CD14-positive monocyte (primary cell): ENCODE measurements at regions not wholly inside any gene's neighbourhood (a gene's known extent, or its start where the extent isn't known, plus 50 kb on each side); places are given as distances from the start of the nearest gene placed in this dataset.

ENCODE experiments used
- DNase-seq, 3 donors: peaks; one replicate each; pipeline ENCODE4 v3.0.0-alpha.2; 2011 to 2022
- H2AFZ ChIP-seq: 2 replicates; pipeline ENCODE4 v1.6.0; 2012; ENCODE audit warnings: mild to moderate bottlenecking, low read depth, low read length, inconsistent platforms; ENCODE audit not compliant: insufficient read depth, poor library complexity, severe bottlenecking
- H3K27ac ChIP-seq, 2 donors: 1 replicate in 1 of 2; 2 replicates in 1 of 2; pipeline ENCODE4 v1.5.1; 2012 to 2013; ENCODE audit warnings: low read length in 2 of 2, control low read depth in 1 of 2, inconsistent platforms in 1 of 2, low read depth in 1 of 2, mild to moderate bottlenecking in 1 of 2
- H3K27me3 ChIP-seq, 2 donors: one replicate each; pipeline versions ENCODE4 v1.6.0 to v1.6.1; 2011 to 2013; ENCODE audit warnings: low read length in 2 of 2; ENCODE audit not compliant: control insufficient read depth in 2 of 2, insufficient read depth in 2 of 2
- H3K36me3 ChIP-seq, 2 donors: replicated peaks in 1 of 2; 1 replicate in 1 of 2; 2 replicates in 1 of 2; pipeline versions ENCODE4 v1.5.1 to v1.6.1; 2012 to 2013; ENCODE audit warnings: low read length in 2 of 2, control low read depth in 1 of 2, inconsistent platforms in 1 of 2, mild to moderate bottlenecking in 1 of 2; ENCODE audit not compliant: insufficient read depth in 2 of 2, control insufficient read depth in 1 of 2
- H3K4me1 ChIP-seq, 2 donors: 1 replicate in 1 of 2; 2 replicates in 1 of 2; pipeline versions ENCODE4 v1.5.1 to v1.6.1; 2012 to 2013; ENCODE audit warnings: low read length in 2 of 2, control low read depth in 1 of 2, inconsistent platforms in 1 of 2, mild to moderate bottlenecking in 1 of 2, moderate library complexity in 1 of 2; ENCODE audit not compliant: insufficient read depth in 2 of 2, control insufficient read depth in 1 of 2
- H3K4me2 ChIP-seq: replicated peaks from 2 replicates; pipeline ENCODE3; 2012; ENCODE audit warnings: low read length, moderate library complexity, mild to moderate bottlenecking; ENCODE audit not compliant: poor library complexity, severe bottlenecking; ENCODE audit errors: extremely low read depth
- H3K4me3 ChIP-seq, 3 experiments: fragments of 200-600 bp in 1 of 3; sonication (generic) in 1 of 3; replicated peaks in 1 of 3; 1 replicate in 2 of 3; 2 replicates in 1 of 3; pipeline ENCODE4 v1.5.1; 2011 to 2013; ENCODE audit warnings: low read length in 3 of 3, mild to moderate bottlenecking in 3 of 3, control low read depth in 2 of 3, low read depth in 2 of 3, inconsistent platforms in 1 of 3, moderate library complexity in 1 of 3
- H3K79me2 ChIP-seq: 2 replicates; pipeline ENCODE4 v1.6.0; 2012; ENCODE audit warnings: mild to moderate bottlenecking, control low read depth, inconsistent platforms, low read length, moderate library complexity; ENCODE audit not compliant: insufficient read depth
- H3K9ac ChIP-seq: 2 replicates; pipeline ENCODE4 v1.6.0; 2017; ENCODE audit warnings: low read length, mild to moderate bottlenecking; ENCODE audit not compliant: insufficient read depth, poor library complexity, severe bottlenecking
- H3K9me3 ChIP-seq, 2 donors: replicated peaks in 1 of 2; 1 replicate in 1 of 2; 2 replicates in 1 of 2; pipeline versions ENCODE4 v1.5.1 to v1.6.1; 2012 to 2013; ENCODE audit warnings: low read length in 2 of 2, control low read depth in 1 of 2; ENCODE audit not compliant: control insufficient read depth in 1 of 2, insufficient read depth in 1 of 2
- H4K20me1 ChIP-seq: 2 replicates; pipeline ENCODE4 v1.6.0; 2012; ENCODE audit warnings: mild to moderate bottlenecking, low read length, control low read depth, moderate library complexity; ENCODE audit not compliant: insufficient read depth
- H3K27ac Mint-ChIP-seq, 7 donors: one replicate each; pipeline ENCODE4 v1.8.0; 2020; ENCODE audit warnings: mild to moderate bottlenecking in 7 of 7, mixed read lengths in 7 of 7, moderate library complexity in 6 of 7, inconsistent platforms in 2 of 7
- H3K27me3 Mint-ChIP-seq, 3 donors: one replicate each; pipeline ENCODE4 v1.8.0; 2021 to 2022; ENCODE audit warnings: low read depth in 3 of 3, mild to moderate bottlenecking in 3 of 3, mixed read lengths in 3 of 3, moderate library complexity in 3 of 3, inconsistent platforms in 1 of 3
- H3K36me3 Mint-ChIP-seq, 2 donors: one replicate each; pipeline ENCODE4 v1.8.0; 2020; ENCODE audit warnings: mixed read lengths in 2 of 2, inconsistent platforms in 1 of 2, mild to moderate bottlenecking in 1 of 2
- H3K4me1 Mint-ChIP-seq: one replicate; pipeline ENCODE4 v1.8.0; 2020; ENCODE audit warnings: mild to moderate bottlenecking, mixed read lengths
- H3K4me3 Mint-ChIP-seq, 2 donors: one replicate each; pipeline ENCODE4 v1.8.0; 2020; ENCODE audit warnings: mild to moderate bottlenecking in 2 of 2, mixed read lengths in 2 of 2, moderate library complexity in 1 of 2
- H3K9me3 Mint-ChIP-seq, 7 donors: one replicate each; pipeline ENCODE4 v1.8.0; 2020 to 2022; ENCODE audit warnings: mixed read lengths in 7 of 7, mild to moderate bottlenecking in 6 of 7, moderate library complexity in 6 of 7, inconsistent platforms in 2 of 7
- CTCF ChIP-seq: fragments of 200-600 bp; IDR thresholded peaks from one replicate; pipeline ENCODE4 v1.8.0; 2022; ENCODE audit warnings: antibody characterized with exemption, mild to moderate bottlenecking
- WGBS: methylation state at CpG from one replicate; pipeline ENCODE4 v1.1.5; 2013; ENCODE audit warnings: missing lambda C conversion rate; ENCODE audit not compliant: insufficient coverage; 5-methylcytosine and 5-hydroxymethylcytosine counted together
- intact Hi-C, 2 donors: fragments of 100-400 bp; cut with micrococcal nuclease; formaldehyde crosslinking; loops; one replicate each; pipeline versions ENCODE4 v1.15.0 to v1.15.1; 2023

- no peak for DNase-seq
- no peaks in the 10 kb centered on the region for H4K20me1 ChIP-seq
- Mint-ChIP-seq H3K36me3 (no peaks in the 10 kb centered on the region), H3K27ac (no peak overlapping the region), H3K4me3 (no peak overlapping the region), H3K9me3 (peaks cover 0 to 5% (median 0%) of the 10 kb centered on the region in 7 donors), H3K27me3 (peaks cover 0 to 2% (median 0%) of the 10 kb centered on the region in 3 donors), H3K4me1 (no peaks in the 10 kb centered on the region)
- no peaks in the 10 kb centered on the region for H3K4me1 ChIP-seq
- H3K36me3 ChIP-seq, result no peaks in the 10 kb centered on the region
- H2AFZ ChIP-seq, result no peak overlapping the region
- H3K27me3 ChIP-seq, result no peaks in the 10 kb centered on the region
- H3K9ac ChIP-seq, result no peak overlapping the region
- peaks cover 0 to 6% of the 10 kb centered on the region in 2 donors for H3K9me3 ChIP-seq
- no CpG with 5 or more reads among the region's 1 CpG for WGBS
- H3K4me3 ChIP-seq, result no peak overlapping the region
- H3K27ac ChIP-seq, result no peak overlapping the region
- no peak for TF ChIP-seq CTCF
- intact Hi-C loops, result no loop called here
- H3K4me2 ChIP-seq, result no peak overlapping the region
- no peaks in the 10 kb centered on the region for H3K79me2 ChIP-seq
These were observed 153.0 kb downstream of the IRX2 start for GRCh38 chr5:2598503-2598902.

GRCh38 chr5:2594701-2595100 is 156.8 kb downstream of the IRX2 start:
- H3K79me2 ChIP-seq, result no peaks in the 10 kb centered on the region
- intact Hi-C loops, result no loop called here
- DNase-seq, result no peak
- no peak overlapping the region for H3K4me3 ChIP-seq
- Mint-ChIP-seq H3K9me3 (peaks cover 2 to 6% (median 3%) of the 10 kb centered on the region in 7 donors), H3K27ac (no peak overlapping the region), H3K27me3 (peaks cover 0 to 2% (median 0%) of the 10 kb centered on the region in 3 donors), H3K4me1 (no peaks in the 10 kb centered on the region), H3K4me3 (no peak overlapping the region), H3K36me3 (no peaks in the 10 kb centered on the region)
- H2AFZ ChIP-seq, result no peak overlapping the region
- no peaks in the 10 kb centered on the region for H3K4me1 ChIP-seq
- no peak overlapping the region for H3K9ac ChIP-seq
- no peak overlapping the region for H3K4me2 ChIP-seq
- H3K36me3 ChIP-seq, result no peaks in the 10 kb centered on the region
- no peaks in the 10 kb centered on the region for H3K27me3 ChIP-seq
- H4K20me1 ChIP-seq, result no peaks in the 10 kb centered on the region
- H3K27ac ChIP-seq, result no peak overlapping the region
- peaks cover 0 to 16% of the 10 kb centered on the region in 2 donors for H3K9me3 ChIP-seq
- TF ChIP-seq CTCF, result no peak
- WGBS, result no CpG with 5 or more reads among the region's 1 CpG
